Testis (tissue), 2 donors: ENCODE measurements at regions not wholly inside any gene's neighbourhood (a gene's known extent, or its start where the extent isn't known, plus 50 kb on each side); places are given as distances from the start of the nearest gene placed in this dataset.

Experiments
- DNase-seq: peaks from one replicate; pipeline ENCODE4 v3.0.0-alpha.2; 2019
- H3K27ac ChIP-seq, 2 donors: fragments of 200-600 bp; sonication (generic); one replicate each; pipeline ENCODE4 v1.5.1; 2019
- H3K27me3 ChIP-seq: fragments of 200-600 bp; sonication (generic); one replicate; pipeline ENCODE4 v1.5.1; 2019
- H3K36me3 ChIP-seq: fragments of 200-600 bp; sonication (generic); one replicate; pipeline ENCODE4 v1.5.1; 2017; ENCODE audit warnings: low read depth; ENCODE audit errors: missing control alignments
- H3K4me1 ChIP-seq: fragments of 200-600 bp; sonication (generic); one replicate; pipeline ENCODE4 v1.5.1; 2019
- H3K4me3 ChIP-seq, 2 donors: fragments of 200-600 bp; sonication (generic); one replicate each; pipeline ENCODE4 v1.5.1; 2017 to 2019
- H3K9me3 ChIP-seq: fragments of 200-600 bp; sonication (generic); one replicate; pipeline ENCODE4 v1.5.1; 2017
- CTCF ChIP-seq, 3 experiments: fragments of 450-650 bp in 2 of 3; fragments of 200-600 bp in 1 of 3; sonication (generic) in 1 of 3; IDR thresholded peaks; one replicate each; pipeline ENCODE4 v1.5.1; 2016 to 2019; ENCODE audit warnings: antibody characterized with exemption in 3 of 3, mild to moderate bottlenecking in 2 of 3, moderate library complexity in 1 of 3
- POLR2A ChIP-seq: fragments of 450-650 bp; IDR thresholded peaks from one replicate; pipeline ENCODE4 v1.6.1; 2017; ENCODE audit warnings: antibody characterized with exemption, mild to moderate bottlenecking, moderate library complexity
- WGBS, 2 donors: methylation state at CpG; one replicate each; pipeline ENCODE4 v1.1.5; 2018; 5-methylcytosine and 5-hydroxymethylcytosine counted together
- intact Hi-C: fragments of 100-400 bp; cut with DNase I; formaldehyde crosslinking; loops from one replicate; pipeline ENCODE4 v1.15.1; 2023; ENCODE audit warnings: low total_unique reads

GRCh38 chr11:70647188-70648166, 249.1 kb downstream of the CTTN start:
- 59 to 63% methylated on average over 20 to 21 of the region's 21 CpGs for WGBS, 2 donors
- Histone ChIP-seq H3K36me3 (no peaks in the 10 kb centered on the region), H3K4me3 (no peak overlapping the region), H3K4me1 (no peaks in the 10 kb centered on the region), H3K27me3 (no peaks in the 10 kb centered on the region), H3K9me3 (no peaks in the 10 kb centered on the region), H3K27ac (no peak overlapping the region)
- intact Hi-C loops: no loop called here
- DNase-seq: no peak
- no peak for TF ChIP-seq POLR2A
- no peak for TF ChIP-seq CTCF (IDR thresholded peaks at IDR 0.05)

- H3K36me3 ChIP-seq: no peaks in the 10 kb centered on the region
- no peak for TF ChIP-seq POLR2A
- TF ChIP-seq CTCF (IDR thresholded peaks at IDR 0.05): no peak
- H3K4me3 ChIP-seq: no peak overlapping the region
- no peaks in the 10 kb centered on the region for H3K4me1 ChIP-seq
- H3K27me3 ChIP-seq: no peaks in the 10 kb centered on the region
- DNase-seq: peak; percentile 88
- 61 to 62% methylated on average over 4 of the region's 4 CpGs for WGBS, 2 donors
- no peak overlapping the region for H3K27ac ChIP-seq
- intact Hi-C loops: no loop called here
- no peaks in the 10 kb centered on the region for H3K9me3 ChIP-seq
These were observed 252.0 kb downstream of the CTTN start for GRCh38 chr11:70650075-70650909.

GRCh38 chr11:70651031-70651430, 252.7 kb downstream of the CTTN start:
- 89 to 90% methylated on average over 7 of the region's 7 CpGs for WGBS, 2 donors
- no peaks in the 10 kb centered on the region for H3K27me3 ChIP-seq
- H3K36me3 ChIP-seq: no peaks in the 10 kb centered on the region
- intact Hi-C loops: no loop called here
- H3K9me3 ChIP-seq: no peaks in the 10 kb centered on the region
- TF ChIP-seq CTCF (IDR thresholded peaks at IDR 0.05) (no peak), POLR2A (no peak)
- no peak overlapping the region for H3K27ac ChIP-seq
- no peaks in the 10 kb centered on the region for H3K4me1 ChIP-seq
- H3K4me3 ChIP-seq: no peak overlapping the region
- DNase-seq: no peak

- Histone ChIP-seq H3K4me3 (no peak overlapping the region), H3K4me1 (no peaks in the 10 kb centered on the region), H3K36me3 (no peaks in the 10 kb centered on the region), H3K27ac (no peak overlapping the region), H3K9me3 (no peaks in the 10 kb centered on the region), H3K27me3 (no peaks in the 10 kb centered on the region)
- intact Hi-C loops: no loop called here
- WGBS, 2 donors: 82% methylated on average over 8 of the region's 8 CpGs
- no peak for DNase-seq
- TF ChIP-seq CTCF (IDR thresholded peaks at IDR 0.05): no peak
- no peak for TF ChIP-seq POLR2A
These were observed 255.7 kb downstream of the CTTN start for GRCh38 chr11:70654016-70654415.
